ENCODE measurements at regions not wholly inside any gene's neighbourhood (a gene's known extent, or its start where the extent isn't known, plus 50 kb on each side); places are given as distances from the start of the nearest gene placed in this dataset.

- no peak for TF ChIP-seq CTCF (IDR thresholded peaks at IDR 0.05)
- TF ChIP-seq POLR2A (IDR thresholded peaks at IDR 0.05): no peak
Measured at GRCh38 chr18:23353459-23353858, 99.6 kb upstream of the RIOK3 start.
